T-helper 2 cell (primary cell): ENCODE measurements at regions not wholly inside any gene's neighbourhood (a gene's known extent, or its start where the extent isn't known, plus 50 kb on each side); places are given as distances from the start of the nearest gene placed in this dataset.

ENCODE experiments used
- DNase-seq, 5 experiments: peaks; one replicate each; pipeline versions ENCODE4 v3.0.0 to v3.0.0-alpha.2; 2012 to 2022

DNA sequence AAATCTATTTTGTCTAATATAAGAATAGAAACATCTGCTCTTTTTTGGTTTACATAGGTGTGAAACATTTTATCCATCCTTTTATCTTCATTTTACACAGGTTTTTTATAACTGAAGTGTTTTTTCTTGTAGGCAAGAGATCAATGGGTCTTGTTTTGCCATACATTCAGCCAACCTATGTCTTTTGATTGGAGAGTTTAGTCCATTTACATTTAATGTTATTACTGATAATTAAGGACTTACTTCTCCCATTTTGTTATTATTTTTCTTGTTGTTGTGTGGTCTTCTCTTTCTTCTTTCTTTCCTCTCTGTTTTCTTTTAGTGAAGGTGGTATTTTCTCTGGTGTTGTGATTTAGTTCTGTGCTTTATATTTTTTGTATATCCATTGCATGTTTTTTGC, 785.3 kb downstream of the ARAP2 start:
- DNase-seq, result no peak

DNA sequence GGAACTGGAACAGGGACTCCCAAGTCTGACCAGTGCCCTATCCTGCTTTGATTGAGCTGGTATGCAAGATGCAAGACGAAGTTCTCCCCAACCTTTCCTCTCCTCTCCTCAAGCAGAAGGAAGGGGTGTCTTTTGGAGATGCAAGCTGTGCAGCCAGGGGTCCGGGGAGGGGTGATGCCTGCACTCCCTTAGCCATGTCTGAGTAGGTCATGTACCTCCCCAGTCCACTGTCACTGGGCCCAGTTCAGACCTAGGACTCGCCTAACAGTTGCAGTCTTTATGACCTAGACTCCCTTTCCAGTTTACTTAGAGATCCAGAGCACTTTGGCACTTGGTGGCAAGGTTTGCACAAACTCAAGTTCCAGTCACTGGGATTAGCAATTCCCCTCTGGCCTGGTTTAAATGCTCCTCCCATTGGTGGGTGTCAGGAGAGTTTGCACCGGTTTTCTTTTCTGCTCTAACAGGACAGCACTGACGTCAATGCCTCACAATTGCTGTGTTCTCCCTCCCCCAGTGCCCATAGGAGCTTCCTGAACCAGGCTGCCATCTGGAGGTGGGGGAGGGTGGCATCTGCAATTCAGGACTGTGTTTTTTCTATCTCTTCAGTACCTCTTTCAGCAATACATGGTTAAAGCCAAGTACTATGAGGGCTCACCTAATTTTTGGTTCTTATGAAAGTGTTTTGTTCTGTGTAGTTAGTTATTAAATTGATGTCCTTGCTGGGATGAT, 782.2 kb downstream of the ARAP2 start:
- no peak for DNase-seq

DNA sequence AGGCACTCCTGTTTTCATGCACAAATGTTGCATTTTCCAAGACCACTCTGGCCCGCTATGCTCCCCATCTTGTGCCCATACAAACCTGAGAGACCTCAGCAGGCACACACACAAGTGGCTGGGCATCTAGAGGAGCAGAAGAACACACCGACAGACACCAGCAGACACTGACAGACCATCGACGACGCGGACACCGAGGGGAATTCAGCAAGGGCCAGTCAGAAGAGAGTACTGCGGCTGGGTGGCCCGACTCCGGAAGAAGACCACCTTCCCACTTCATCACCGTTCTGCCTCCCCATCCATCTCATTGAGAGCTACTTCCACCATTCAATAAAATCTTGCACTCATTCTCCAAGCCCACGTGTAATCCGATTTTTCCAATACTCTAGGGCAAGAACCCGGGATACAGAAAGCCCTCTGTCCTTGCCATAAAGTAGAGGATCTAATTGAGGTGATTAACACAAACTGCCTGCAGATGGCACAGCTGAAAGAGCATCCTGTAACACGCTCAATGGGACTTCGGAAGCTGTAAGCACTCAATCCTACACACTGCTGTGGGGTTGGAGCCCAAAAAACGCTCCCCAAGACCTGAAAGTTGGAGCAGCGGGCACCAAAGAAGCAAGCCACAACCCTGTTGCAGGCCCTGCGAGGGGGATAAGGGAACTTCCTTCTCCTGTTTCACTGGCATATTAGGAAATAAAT, 780.9 kb downstream of the ARAP2 start:
- no peak for DNase-seq

DNA sequence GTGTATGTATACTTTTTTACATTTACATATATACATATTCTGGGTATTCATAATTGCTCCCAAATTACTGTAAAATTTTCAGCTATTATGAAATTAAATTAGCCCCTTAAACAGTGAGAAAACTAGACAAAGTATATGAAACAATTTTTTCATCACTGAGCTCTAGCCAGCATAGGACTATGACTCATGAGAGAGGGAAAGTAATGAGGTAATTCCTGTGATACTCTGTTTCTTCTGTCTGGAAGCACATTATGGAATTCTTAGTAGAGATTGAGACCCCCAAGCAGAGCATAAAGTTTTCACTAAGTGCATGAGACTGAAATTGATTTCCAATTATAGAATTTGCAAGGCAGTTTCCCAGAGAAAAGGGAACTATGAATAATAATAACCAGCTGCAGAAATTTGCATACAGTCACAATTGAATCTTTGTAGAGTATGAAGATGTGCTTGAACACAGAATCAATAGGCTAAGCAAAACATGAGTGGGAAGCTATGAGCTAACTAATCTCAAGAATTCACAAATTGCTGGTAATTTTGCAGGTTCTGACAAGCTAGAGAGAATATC, 779.3 kb downstream of the ARAP2 start:
- DNase-seq, result no peak

DNA sequence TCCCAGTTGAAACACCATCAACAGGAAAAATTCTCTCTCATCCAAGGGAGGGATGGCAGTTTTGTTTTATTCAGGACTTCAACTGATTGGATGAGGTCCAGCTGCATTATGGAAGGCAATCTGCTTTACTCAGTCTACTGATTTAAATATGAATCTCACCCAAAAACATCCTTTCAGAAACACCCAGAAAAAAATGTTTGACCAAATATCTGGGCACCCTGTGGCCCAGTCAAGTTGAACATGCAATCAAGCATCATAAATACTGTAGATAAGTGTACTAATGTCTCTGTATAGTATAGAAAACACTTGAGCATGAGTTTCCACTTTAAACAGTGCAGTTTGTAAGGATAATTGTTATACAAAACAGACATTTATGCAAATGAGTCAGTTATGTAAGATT, 753.2 kb downstream of the ARAP2 start:
- DNase-seq, result no peak

DNA sequence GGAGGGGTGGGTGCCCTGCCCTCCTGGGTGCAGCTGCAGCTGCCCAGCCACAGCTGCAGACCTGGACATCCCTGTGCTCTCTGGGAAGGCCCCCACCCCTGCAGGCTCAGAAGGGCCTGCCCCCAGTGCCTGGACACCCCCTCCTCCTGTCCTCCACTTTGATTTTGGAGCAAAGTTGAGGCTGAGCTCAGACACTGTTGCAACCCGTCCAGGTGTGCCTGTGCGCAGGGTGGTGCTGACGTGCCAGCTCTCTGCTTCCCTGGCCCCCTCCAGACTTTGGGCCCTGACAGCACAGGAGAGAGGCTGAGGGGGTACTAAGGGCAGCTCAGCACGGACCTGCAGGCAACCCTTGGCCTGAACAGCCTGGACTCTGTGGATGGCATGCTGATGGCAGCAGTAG, 750.3 kb downstream of the ARAP2 start:
- DNase-seq, result no peak

DNA sequence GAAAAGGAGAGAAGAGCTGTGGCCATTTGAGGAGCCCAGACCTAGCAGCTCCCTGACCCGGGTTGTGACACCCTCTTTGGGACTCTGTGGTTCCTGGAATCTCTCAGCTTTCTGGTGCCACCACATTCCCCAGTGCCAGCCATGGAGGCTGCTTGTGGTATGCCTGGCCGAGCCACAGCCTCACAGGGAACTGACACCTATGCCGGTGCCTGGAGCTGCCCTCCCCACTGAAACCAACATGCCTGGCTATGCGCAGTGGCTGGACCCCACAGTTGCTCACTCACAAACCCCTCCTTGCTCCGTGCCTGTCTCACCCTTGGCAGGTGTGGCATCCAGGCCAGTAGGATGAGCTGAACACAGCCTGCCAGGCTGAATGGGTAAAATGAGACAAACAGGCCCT, 749.4 kb downstream of the ARAP2 start:
- no peak for DNase-seq

DNA sequence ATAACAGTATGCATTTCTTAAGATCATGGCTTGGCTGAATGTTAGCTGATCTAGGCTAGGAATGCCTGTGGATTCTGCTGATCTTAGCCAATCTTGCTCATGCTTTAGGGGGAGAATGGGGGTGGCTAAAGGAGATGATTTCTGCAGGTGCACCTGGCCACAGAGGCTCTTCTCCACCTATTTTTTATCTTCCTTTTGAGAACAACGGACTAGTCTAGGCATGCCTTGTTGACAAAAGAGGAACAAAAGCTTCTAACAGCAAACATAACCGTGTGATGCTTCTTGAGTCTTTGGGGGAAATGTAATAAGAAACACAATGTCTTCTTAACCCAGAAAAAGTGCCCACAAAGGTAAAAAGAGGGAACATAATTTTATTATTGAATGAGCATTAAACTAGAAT, 743.5 kb downstream of the ARAP2 start:
- DNase-seq, result no peak

DNA sequence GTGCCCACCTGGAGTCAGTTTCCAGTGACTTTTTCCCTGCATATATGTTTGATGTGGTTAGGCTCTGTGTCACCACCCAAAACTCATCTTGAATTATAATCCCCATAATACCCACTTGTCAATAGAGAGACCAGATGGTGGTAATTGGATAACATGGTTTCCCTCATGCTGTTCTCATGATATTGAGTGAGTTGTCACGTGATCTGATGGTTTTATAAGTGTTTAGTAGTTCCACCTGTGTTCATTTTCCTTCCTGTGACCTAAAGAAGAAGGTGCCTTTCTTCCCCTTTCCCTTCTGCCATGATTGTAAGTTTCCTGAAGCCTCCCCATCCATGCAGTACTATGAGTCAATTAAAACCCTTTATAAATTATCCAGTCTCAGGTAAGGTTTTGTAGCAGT, 740.9 kb downstream of the ARAP2 start:
- no peak for DNase-seq

DNA sequence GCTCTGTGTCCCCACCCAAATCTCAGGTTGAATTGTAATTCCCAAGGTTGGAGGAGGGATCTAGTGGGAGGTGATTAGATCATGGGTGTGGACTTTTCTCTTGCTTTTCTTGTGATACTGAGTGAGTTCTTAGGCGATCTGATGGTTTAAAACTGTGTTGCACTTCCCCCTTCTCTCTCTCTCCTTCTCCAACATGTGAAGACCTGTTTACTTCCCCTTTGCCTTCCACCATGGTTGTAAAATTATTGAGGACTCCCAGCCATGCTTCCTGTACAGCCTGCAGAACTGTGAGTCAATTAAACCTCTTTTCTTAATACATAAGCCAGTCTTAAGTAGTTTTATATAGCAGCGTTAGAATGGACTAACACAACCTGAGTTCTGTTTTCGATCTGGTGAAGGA, 738.2 kb downstream of the ARAP2 start:
- no peak for DNase-seq

DNA sequence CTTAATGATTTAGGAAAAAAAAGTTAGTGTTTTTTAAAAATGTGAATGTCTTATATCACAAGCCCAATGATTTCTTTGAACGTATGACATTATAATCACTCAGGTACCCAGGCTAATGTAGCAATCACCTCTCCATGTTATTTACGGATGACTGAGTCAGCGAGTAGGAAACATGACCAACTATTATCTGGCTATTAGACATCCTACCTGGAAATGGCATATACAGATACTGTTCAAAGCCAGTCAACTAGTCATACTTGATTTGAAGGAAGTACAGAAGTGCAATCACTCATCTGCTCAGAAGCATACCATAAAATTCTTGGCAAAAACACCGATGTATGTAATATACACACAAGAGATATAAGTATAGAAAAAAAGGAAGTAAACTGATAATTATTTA, 732.5 kb downstream of the ARAP2 start:
- DNase-seq, result no peak

DNA sequence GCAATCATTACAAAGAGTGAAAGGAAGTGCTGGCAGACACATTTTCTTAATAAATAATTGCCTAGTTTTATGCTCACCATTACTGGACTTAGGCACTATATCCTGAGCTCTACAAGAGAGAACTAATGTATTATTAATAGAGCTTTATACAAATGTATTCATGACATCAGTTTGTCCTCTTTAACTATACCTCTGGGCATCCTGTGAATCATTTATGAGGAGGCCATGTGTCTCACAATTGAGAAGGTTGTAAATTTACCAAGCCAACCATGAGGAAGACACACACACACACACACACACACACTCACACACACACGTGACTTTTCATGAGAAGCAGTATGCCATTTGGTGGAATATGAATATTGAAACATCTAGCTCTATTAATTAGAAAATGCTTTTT, 728.2 kb downstream of the ARAP2 start:
- no peak for DNase-seq

DNA sequence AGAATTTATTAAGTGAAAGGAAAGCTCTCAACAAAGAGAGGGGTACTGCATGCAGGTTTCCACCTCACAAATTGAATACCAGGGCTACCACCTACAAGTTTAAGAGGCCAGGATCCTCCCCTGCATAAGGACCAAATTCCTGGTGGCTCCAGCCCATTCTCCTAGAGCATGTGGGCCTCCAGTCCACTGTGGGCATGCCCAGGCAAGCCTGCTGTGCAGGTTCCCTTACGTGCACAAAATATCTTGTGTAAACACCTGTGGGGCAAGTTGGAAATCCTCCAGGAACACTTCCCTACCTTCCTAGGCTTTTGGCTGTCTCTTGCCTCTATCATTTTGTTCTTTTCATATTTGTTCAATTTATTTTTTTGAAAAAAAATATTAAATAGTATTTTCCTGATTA, 724.3 kb downstream of the ARAP2 start:
- no peak for DNase-seq

DNA sequence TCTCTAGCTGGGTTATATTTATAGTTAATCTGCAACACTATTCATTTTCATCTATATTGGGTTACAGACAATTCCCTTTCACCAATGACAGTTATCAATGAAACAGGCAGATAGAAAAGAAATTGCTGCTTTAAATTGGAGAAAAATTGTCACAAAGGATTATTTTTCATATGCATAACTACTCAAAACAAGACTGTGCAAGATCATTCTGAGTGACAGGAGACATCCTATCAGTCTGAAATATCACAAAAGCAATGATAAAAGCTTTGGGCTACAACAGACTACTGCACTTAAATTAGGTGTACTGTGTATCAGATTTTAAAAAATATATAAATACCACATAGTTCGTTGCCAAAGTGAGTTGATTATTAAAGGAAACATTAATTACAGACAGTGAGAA, 722.6 kb downstream of the ARAP2 start:
- no peak for DNase-seq

DNA sequence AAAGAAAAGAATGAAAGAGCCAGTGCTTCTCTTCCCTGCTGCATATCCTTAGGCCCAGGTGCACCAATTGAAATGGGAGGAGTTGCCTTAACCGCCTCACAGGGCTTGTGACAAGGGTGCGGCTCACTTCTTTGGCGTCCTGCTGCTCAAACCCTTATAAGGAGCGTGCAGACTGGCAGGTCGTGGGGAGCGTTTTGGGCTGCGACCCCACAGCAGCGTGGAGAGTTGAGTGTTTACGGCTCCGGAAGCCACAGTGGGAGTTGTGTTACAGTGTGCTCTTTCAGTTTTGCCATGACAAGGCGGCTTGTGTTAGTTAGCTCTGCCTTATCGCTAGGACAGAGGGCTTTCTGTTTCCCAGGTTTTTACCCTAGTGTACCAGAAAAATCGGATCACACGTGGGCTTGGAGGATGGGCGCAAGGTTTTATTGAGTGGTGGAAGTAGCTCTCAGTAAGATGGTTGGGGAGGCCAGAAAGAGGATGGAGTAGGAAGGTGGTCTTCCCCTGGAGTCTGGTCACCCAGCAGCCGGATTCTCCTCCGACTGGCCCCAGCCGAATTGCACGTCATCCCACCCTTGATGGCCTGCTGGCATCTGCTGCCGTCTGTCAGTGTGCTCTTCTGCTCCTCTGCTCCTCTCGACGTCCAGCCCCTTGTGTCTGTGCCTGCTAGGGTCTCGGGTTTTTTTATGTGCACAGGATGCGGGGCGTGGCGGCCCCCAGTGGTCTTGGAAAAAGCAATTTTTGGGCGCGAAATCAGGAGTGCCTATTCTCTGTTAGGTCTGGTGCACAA, 718.9 kb downstream of the ARAP2 start:
- DNase-seq, result peak in 2 of 5 experiments; percentile 1 to 9

DNA sequence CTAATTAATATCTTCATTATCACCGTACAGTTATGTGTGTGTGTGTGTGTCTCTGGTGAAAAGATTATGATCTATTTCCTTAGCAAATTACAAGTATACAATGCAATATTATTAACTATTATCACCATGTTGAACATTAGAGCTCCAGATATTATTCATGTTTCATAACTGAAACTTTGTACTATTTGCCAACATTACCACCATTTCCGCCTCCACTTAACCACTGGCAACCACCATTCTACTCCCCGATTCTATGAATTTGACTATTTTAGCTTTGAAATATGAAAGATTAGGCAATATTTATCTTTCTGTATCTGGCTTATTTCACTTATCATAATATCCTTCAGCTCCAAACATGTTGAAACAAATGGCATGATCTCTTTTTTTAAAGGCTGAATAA, 717.9 kb downstream of the ARAP2 start:
- no peak for DNase-seq

DNA sequence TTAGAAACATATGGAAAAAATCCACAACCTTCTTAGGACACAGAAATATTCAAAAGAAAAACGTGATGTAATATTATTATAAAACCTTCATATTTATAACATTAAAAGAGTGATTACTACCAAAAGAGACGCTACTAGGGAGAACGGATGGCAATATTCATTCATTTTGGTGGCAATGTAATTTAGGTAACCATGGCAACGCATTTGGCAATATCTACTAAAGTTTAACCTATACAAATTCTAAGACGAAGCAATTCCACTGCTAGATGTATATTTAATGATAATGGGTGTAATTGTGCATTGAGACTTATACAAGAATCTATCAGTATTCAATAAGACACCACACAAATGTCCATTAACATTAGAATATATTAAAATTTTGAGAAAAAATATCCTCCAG, 709.4 kb downstream of the ARAP2 start:
- no peak for DNase-seq

DNA sequence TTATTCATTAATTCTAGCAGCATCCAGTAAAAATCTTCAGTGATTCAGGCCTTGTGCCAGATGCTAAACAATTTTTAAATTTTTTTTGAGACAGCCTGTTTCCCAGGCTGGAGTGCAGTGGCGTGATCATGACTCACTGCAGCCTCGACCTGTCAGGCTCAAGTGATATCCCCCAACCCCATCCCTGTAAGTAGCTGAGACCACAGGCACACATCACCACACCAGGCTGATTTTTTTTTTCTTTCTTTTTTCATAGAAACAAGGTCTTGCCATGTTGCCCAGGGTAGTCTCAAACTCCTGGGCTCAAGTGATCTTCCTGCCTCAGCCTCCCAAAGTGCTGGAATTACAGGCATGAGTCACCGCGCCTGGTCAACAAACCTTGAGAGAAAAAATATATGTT, 705.5 kb downstream of the ARAP2 start:
- DNase-seq, result no peak

DNA sequence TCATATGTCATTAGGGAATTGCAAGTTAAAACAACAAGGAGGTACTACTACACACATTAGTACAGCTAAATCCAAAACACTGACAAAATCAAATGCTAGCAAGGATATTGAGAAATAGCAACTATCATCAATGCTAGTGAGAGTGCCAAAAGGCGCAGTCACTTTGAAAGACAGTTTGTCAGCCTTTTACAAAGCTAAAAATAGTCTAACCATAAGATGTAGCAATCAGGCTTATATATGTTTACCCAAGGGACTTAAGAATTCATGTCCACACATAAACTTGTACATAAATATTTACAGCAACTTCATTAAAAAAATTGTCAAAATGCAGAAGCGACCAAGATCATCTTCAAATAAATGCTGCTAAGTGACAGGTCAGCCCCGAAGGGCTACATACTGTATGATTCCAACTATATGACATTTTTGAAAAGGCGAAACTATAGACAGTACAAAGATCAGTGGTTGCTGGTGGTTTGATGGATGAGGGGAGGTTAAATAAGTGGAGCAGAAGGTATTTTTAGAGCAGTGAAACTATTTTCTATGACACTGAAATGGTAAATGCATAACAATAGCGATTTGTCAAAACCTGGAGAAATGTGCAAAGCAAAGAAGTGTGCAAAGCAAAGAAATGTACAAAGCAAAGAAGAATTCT, 704.8 kb downstream of the ARAP2 start:
- no peak for DNase-seq

DNA sequence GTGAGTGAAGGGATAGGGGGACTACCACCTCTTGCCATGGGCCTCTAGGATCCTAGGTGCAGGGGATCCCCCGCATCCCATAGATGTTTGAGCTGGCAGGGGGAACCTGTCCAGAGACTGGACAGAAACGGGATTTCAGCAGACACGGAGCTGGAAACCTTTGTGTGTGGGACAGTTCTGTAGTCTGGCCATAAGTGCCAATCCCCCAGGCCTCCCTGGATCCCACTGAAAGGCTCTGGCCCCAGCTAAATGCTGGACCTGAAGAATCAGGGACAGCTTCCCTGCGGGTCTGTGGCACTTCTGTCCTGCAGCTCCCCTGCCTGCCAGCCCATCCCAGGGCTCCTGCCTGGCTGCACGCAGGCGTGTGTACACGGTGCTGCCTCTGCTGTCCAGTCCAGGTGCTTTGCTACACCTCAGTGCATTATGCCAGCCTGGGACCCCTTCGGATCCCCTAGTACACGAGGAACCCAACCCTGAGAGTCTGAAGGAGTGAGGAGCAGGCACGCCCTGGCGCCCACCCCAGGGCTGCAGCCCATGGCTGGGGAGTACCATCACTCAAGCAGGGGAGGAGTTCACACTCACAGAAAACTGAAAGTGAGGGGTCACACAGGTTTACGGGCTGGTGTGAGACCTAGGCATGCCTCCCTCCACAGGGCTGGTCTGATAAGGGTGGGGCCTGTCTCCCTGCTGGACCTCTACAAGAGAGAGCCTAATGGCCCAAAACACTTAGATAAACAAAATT, 703.0 kb downstream of the ARAP2 start:
- DNase-seq, result no peak

DNA sequence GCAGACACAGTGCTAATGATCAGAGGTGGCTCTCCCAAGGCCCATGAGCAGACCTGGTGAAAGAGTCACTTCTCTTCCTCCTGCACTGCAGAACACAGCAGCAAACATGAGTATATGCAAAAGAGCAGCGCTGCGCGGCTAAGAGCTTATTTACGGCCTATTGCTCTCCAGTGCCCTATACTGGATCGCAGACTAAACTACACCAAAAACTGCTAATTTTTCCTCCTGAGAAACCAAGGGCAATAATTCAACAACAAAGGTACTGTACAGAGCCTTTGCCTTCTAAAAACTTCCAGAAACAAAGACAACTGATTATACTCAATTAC, 702.5 kb downstream of the ARAP2 start:
- no peak for DNase-seq

DNA sequence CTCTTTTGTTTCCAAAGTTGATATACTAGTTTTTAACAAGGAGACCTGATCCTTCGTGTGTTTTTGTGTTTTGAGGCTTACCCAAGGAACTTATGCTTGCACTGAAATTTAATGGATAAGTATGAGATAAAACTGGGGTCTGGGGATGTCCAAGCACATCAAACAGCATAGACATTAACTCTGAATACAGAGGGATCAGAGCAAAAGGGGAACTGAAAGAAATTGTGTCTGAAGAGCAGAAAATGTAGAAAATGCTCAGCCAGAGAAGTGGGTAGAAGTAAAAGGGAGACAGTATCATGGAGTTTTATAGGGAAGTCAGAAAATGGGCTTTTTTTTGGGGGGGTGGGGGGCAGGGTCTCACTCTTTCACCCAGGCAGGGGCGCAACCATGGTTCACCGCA, 695.4 kb downstream of the ARAP2 start:
- no peak for DNase-seq

DNA sequence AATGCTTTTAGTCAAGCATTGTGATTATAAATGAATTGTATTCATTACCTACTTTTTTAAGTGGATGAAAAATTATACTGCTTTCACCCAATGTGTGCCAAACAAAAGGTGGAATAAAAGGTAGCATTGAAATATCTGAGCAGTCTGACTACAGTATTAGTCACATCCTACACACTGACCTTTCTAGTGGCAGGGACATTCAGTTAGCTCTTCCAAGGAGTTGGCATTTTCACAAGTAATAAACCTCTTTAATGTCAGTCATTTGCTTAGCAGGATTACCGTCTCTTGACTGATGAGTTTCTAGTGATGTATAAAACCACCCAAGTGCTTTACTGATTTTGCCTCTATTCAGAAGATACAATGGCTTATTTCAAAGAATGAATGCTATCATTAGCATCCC, 687.9 kb downstream of the ARAP2 start:
- DNase-seq, result no peak
